ENCODE measurements at regions not wholly inside any gene's neighbourhood (a gene's known extent, or its start where the extent isn't known, plus 50 kb on each side); places are given as distances from the start of the nearest gene placed in this dataset.
A peak's percentile ranks its signal among the peaks of the same experiment; 100 is the strongest.

DNA sequence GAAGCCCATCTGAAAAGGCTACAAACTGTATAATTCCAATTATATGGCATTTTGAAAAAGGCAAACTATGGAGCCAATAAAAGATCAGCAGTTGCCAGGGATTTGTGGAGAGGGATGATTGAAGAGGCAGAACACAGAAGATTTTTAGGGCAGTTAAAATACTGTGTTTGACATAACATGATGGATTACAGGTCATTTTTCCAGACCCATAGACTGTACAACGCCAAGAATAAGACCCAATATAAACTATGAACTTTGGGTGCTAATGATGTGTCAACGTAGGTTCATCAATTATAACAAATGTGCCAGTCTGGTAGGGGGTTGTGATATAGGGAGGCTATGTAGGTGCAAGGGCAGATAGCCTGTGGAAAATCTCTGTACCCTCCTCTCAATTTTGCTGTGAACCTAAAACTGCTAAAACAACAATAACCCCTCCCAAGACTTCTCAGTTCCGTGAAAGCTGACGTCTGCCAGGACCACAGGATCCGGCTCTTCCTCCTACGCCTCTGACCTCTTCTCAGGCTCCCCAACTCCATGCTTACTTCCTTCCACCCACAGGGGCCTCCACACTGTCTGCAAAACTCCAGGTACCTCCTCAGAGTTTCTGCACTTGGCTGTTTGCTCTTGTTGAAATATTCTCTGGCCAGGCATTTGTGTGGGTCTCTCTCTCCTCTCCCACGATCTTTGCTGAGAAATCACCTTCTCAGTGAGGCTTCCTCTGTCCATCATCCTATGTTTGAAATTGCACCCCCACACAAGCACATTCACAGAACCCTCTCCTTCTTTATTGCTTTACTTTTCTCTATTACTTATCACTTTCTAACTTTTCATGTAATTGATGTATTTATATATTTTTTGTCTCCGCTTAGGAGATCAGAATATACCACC, 131.4 kb downstream of the BBS10 start:
- no peak for DNase-seq (ENCODE audit: low read depth in 2 of 2)
- TF ChIP-seq, protein P1, sequence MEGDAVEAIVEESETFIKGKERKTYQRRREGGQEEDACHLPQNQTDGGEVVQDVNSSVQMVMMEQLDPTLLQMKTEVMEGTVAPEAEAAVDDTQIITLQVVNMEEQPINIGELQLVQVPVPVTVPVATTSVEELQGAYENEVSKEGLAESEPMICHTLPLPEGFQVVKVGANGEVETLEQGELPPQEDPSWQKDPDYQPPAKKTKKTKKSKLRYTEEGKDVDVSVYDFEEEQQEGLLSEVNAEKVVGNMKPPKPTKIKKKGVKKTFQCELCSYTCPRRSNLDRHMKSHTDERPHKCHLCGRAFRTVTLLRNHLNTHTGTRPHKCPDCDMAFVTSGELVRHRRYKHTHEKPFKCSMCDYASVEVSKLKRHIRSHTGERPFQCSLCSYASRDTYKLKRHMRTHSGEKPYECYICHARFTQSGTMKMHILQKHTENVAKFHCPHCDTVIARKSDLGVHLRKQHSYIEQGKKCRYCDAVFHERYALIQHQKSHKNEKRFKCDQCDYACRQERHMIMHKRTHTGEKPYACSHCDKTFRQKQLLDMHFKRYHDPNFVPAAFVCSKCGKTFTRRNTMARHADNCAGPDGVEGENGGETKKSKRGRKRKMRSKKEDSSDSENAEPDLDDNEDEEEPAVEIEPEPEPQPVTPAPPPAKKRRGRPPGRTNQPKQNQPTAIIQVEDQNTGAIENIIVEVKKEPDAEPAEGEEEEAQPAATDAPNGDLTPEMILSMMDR (IDR thresholded peaks at IDR 0.05; ENCODE audit: low read depth, low read length): no peak

DNA sequence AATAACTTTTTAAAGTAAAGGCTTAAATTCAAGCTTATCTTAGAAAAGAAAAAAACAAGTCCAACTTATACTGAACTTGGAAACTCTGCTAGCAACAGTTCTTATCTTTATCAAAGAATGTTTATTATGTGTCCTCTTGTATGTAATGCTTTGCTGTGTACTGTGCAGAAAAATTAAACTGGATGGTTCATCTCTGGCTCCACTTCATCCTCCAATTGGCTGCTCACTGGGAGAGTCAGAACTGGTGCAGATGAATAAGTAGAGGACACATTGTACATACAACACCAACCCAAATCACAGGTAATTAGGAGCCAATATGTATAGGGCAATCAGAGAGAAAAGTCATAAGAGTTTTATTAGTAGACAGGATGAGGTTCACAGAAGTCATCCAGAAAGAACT, 123.6 kb upstream of the NAP1L1 start:
- TF ChIP-seq, protein P1 (IDR thresholded peaks at IDR 0.05; ENCODE audit: low read depth, low read length): no peak
- no peak for DNase-seq (ENCODE audit: low read depth in 2 of 2)
- H3K4me3 ChIP-seq (replicated peaks in 1 of 2; ENCODE audit: low read depth in 2 of 2, low read length in 2 of 2): no peak overlapping the region

More for the DNA sequence above, 131.4 kb downstream of the BBS10 start:
- no peak overlapping the region for H3K4me3 ChIP-seq (replicated peaks in 1 of 2; ENCODE audit: low read depth in 2 of 2, low read length in 2 of 2)

DNA sequence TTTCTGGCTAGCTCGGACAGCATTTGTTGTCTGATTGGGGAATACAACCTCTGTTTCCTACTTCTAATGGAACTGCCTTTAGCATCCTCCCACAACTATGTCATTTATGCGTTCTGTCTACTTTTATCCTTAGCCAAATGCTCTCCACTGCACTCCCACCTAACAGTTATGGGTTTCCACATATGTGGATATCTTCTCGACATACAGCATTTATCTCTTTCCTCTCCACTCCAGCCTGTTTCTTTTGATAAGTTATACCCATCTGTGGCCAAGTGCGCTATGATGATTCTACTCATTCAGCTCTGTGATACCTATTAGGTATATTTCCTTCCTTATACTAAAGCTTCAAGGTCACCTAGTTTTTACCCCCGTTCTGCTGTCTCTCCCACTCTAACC, 122.2 kb upstream of the NAP1L1 start:
- DNase-seq (ENCODE audit: low read depth in 2 of 2): no peak
- H3K4me3 ChIP-seq (replicated peaks in 1 of 2; ENCODE audit: low read depth in 2 of 2, low read length in 2 of 2): no peak overlapping the region
- TF ChIP-seq, protein P1 (IDR thresholded peaks at IDR 0.05; ENCODE audit: low read depth, low read length): no peak

DNA sequence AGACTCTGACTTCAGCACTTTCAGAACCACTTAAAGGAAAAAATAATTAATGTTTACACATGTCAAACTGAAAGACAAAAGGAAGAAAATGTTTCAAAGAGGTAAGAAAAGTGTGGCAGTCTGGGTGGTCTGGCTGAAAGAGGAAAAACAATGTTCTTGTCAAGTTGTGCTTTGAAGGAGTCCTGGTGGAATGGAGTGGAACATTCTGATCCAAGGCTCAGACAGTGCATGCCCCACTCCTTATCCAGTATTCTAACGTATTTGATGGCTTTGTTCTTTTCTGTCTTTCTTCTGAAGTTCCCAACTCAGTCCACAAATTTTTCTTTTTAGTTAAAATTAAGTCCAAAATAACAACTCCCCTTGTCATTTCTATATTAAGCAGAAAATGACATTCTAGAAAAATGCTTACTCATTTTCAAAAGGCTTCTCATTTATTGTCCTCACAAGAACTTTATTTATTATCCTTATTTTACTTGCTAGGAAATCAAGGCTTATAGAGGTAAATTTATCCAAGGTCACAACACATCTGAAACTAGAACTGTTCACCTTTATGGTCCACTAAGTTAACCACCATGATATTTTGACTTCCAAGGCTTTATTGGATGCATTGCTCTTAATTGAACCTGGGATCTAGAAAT, 121.7 kb upstream of the NAP1L1 start:
- no peak for DNase-seq (ENCODE audit: low read depth in 2 of 2)
- TF ChIP-seq, protein P1 (IDR thresholded peaks at IDR 0.05; ENCODE audit: low read depth, low read length): no peak
- H3K4me3 ChIP-seq (replicated peaks in 1 of 2; ENCODE audit: low read depth in 2 of 2, low read length in 2 of 2): no peak overlapping the region

DNA sequence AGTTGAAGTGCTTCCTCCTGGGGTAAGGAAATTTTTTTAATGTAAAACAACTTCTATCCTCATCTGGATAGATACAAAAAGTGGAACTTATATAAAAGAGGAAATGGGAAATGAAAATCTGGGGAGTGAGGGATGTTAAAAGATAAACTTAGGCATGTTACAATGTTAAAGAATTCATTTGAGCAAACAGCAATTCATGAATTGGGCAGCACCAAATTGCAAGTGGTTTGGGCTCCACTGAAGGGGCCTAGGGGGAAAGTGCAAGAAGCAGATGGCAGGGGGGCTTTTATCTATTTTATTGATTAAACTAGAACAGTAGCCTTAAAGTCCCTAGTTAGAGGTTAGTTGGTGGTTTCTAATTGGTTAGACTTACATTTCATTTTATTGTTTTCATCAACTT, 118.1 kb upstream of the NAP1L1 start:
- TF ChIP-seq, protein P1 (IDR thresholded peaks at IDR 0.05; ENCODE audit: low read depth, low read length): no peak
- H3K4me3 ChIP-seq (replicated peaks in 1 of 2; ENCODE audit: low read depth in 2 of 2, low read length in 2 of 2): no peak overlapping the region
- no peak for DNase-seq (ENCODE audit: low read depth in 2 of 2)

DNA sequence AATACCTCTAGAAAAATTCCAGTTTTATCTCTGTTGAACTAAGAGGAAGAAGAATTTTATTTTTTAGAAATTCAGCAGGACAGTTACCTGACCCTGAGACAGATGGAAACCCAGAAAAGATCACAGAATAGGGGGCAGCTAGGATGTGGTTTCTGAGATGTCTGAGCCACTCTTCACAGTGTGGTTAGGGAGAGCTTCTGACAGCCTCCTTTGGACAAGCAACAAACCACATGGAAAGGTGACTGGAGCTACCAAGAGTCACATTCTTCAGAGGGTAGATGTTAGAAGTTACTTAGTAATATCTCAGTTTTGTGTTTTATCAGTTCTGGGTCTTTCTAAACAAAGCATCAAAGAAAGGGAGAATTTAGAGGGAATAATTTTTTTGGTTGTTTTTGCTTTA, 117.3 kb upstream of the NAP1L1 start:
- H3K4me3 ChIP-seq (replicated peaks in 1 of 2; ENCODE audit: low read depth in 2 of 2, low read length in 2 of 2): no peak overlapping the region
- TF ChIP-seq, protein P1 (IDR thresholded peaks at IDR 0.05; ENCODE audit: low read depth, low read length): no peak
- DNase-seq (ENCODE audit: low read depth in 2 of 2): peak in 1 of 2 donors; percentile 10
